B cell (primary cell): ENCODE measurements at regions not wholly inside any gene's neighbourhood (a gene's known extent, or its start where the extent isn't known, plus 50 kb on each side); places are given as distances from the start of the nearest gene placed in this dataset.

ENCODE experiments used
- ATAC-seq: fragments of 200-7000 bp; cut with Tn5 transposase; one replicate; pipeline ENCODE4 v1.10.0; 2021; ENCODE audit warnings: low read depth, mild to moderate bottlenecking, moderate number of reproducible peaks, moderate library complexity
- CTCF ChIA-PET: fragments of 350-600 bp; sonication (Branson Sonifier 250); formaldehyde crosslinking; loops from one replicate; lab custom pipeline; 2021; ENCODE audit warnings: antibody characterized with exemption, inconsistent platforms; lab: Charles Lee
- POLR2A ChIA-PET: fragments of 350-600 bp; sonication (Branson Sonifier 250); formaldehyde crosslinking; loops from one replicate; lab custom pipeline; 2021; ENCODE audit warnings: antibody characterized with exemption; lab: Charles Lee
- DNase-seq: peaks from one replicate; pipeline ENCODE4 v3.0.0; 2013
- H2AFZ ChIP-seq: 2 replicates; pipeline ENCODE4 v1.6.1; 2012; ENCODE audit warnings: mild to moderate bottlenecking, low read depth, low read length; ENCODE audit not compliant: insufficient read depth, poor library complexity, severe bottlenecking
- H3K27ac ChIP-seq, 2 donors: 1 replicate in 1 of 2; 2 replicates in 1 of 2; pipeline ENCODE4 v1.5.1; 2012 to 2013; ENCODE audit warnings: low read length in 2 of 2, mild to moderate bottlenecking in 2 of 2, moderate library complexity in 1 of 2
- H3K27me3 ChIP-seq, 4 experiments: fragments of 200-600 bp in 1 of 4; sonication (generic) in 1 of 4; replicated peaks in 1 of 4; 1 replicate in 2 of 4; 2 replicates in 2 of 4; pipeline versions ENCODE4 v1.6.1 to v1.7.0; 2013 to 2016; ENCODE audit warnings: low read length in 3 of 4, mild to moderate bottlenecking in 2 of 4, mixed read lengths in 1 of 4, moderate library complexity in 1 of 4; ENCODE audit not compliant: insufficient read depth in 4 of 4, control insufficient read depth in 3 of 4; ENCODE audit errors: control extremely low read depth in 1 of 4
- H3K36me3 ChIP-seq, 2 experiments: replicated peaks in 1 of 2; 1 replicate in 1 of 2; 2 replicates in 1 of 2; pipeline versions ENCODE4 v1.6.1 to v1.7.1; 2013; ENCODE audit warnings: low read length in 1 of 2; ENCODE audit not compliant: insufficient read depth in 2 of 2, control insufficient read depth in 1 of 2; ENCODE audit errors: control extremely low read depth in 1 of 2, extremely low read depth in 1 of 2
- H3K4me1 ChIP-seq, 2 donors: fragments of 200-600 bp in 1 of 2; sonication (generic) in 1 of 2; 1 replicate in 1 of 2; 2 replicates in 1 of 2; pipeline versions ENCODE4 v1.5.1 to v1.6.1; 2013 to 2017; ENCODE audit warnings: low read length in 2 of 2; ENCODE audit not compliant: control insufficient read depth in 2 of 2, insufficient read depth in 2 of 2
- H3K4me2 ChIP-seq: replicated peaks from 2 replicates; pipeline ENCODE3; 2012; ENCODE audit warnings: mild to moderate bottlenecking, low read depth, low read length; ENCODE audit not compliant: poor library complexity, severe bottlenecking
- H3K4me3 ChIP-seq, 5 experiments: fragments of 200-600 bp in 1 of 5; sonication (generic) in 1 of 5; 1 replicate in 3 of 5; 2 replicates in 2 of 5; pipeline versions ENCODE4 v1.5.1 to v1.7.0; 2011 to 2016; ENCODE audit warnings: low read length in 4 of 5, mild to moderate bottlenecking in 4 of 5, low read depth in 2 of 5, control low read depth in 1 of 5, moderate library complexity in 1 of 5; ENCODE audit not compliant: insufficient read depth in 1 of 5; ENCODE audit errors: control extremely low read depth in 1 of 5, extremely low read depth in 1 of 5
- H3K79me2 ChIP-seq: fragments of 200-600 bp; sonication (generic); one replicate; pipeline ENCODE4 v1.6.0; 2016; ENCODE audit warnings: low read length; ENCODE audit not compliant: control insufficient read depth, insufficient read depth
- H3K9ac ChIP-seq: fragments of 200-600 bp; sonication (generic); 2 replicates; pipeline ENCODE4 v1.6.1; 2017; ENCODE audit warnings: mild to moderate bottlenecking, low read length, moderate library complexity
- H3K9me3 ChIP-seq, 3 donors: one replicate each; pipeline versions ENCODE4 v1.6.1 to v1.7.1; 2013; ENCODE audit warnings: low read length in 2 of 3; ENCODE audit not compliant: control insufficient read depth in 2 of 3, insufficient read depth in 1 of 3; ENCODE audit errors: control extremely low read depth in 1 of 3
- H4K20me1 ChIP-seq: 2 replicates; pipeline ENCODE4 v1.6.0; 2012; ENCODE audit warnings: mild to moderate bottlenecking, low read length; ENCODE audit not compliant: insufficient read depth, control insufficient read depth, poor library complexity, severe bottlenecking
- H3K27ac Mint-ChIP-seq: one replicate; pipeline ENCODE4 v1.8.0; 2021; ENCODE audit warnings: mixed read lengths
- H3K27me3 Mint-ChIP-seq: one replicate; pipeline ENCODE4 v1.8.0; 2021; ENCODE audit warnings: mixed read lengths
- H3K4me1 Mint-ChIP-seq: one replicate; pipeline ENCODE4 v1.8.0; 2021; ENCODE audit warnings: mixed read lengths
- H3K4me3 Mint-ChIP-seq: one replicate; pipeline ENCODE4 v1.8.0; 2021; ENCODE audit warnings: mixed read lengths
- H3K9me3 Mint-ChIP-seq: one replicate; pipeline ENCODE4 v1.8.0; 2022; ENCODE audit warnings: mixed read lengths; ENCODE audit not compliant: insufficient read depth
- CTCF ChIP-seq: fragments of 200-600 bp; IDR thresholded peaks from one replicate; pipeline ENCODE4 v1.8.0; 2022; ENCODE audit warnings: antibody characterized with exemption, mild to moderate bottlenecking
- EZH2 ChIP-seq: IDR thresholded peaks from 2 replicates; pipeline ENCODE4 v1.6.1; 2012; ENCODE audit warnings: borderline replicate concordance, low read depth, mild to moderate bottlenecking, moderate library complexity, low read length; ENCODE audit not compliant: insufficient read depth, poor library complexity, severe bottlenecking
- WGBS: methylation state at CpG from one replicate; pipeline ENCODE4 v1.1.5; 2013; ENCODE audit warnings: missing lambda C conversion rate; ENCODE audit not compliant: insufficient coverage; 5-methylcytosine and 5-hydroxymethylcytosine counted together
- intact Hi-C: fragments of 100-400 bp; cut with micrococcal nuclease; formaldehyde crosslinking; loops from one replicate; pipeline ENCODE4 v1.10.0; 2022

- Histone ChIP-seq H3K9ac (no peak overlapping the region), H3K27ac (no peak overlapping the region), H2AFZ (no peak overlapping the region)
Measured at GRCh38 chr3:191869738-191870415, 408.9 kb downstream of the PYDC2 start.

GRCh38 chr3:191873736-191874135, 412.8 kb downstream of the PYDC2 start:
- intact Hi-C loops: no loop called here

More at GRCh38 chr3:191869738-191870415, 408.9 kb downstream of the PYDC2 start:
- H3K79me2 ChIP-seq: no peaks in the 10 kb centered on the region
- no peaks in the 10 kb centered on the region for H3K4me1 ChIP-seq
- H3K36me3 ChIP-seq: no peaks in the 10 kb centered on the region
- ChIA-PET CTCF (no interaction called here), POLR2A (no interaction called here)
- no peaks in the 10 kb centered on the region for H3K9me3 Mint-ChIP-seq
- no peaks in the 10 kb centered on the region for H3K27me3 ChIP-seq
- TF ChIP-seq CTCF (no peak), EZH2 (no peak)
- intact Hi-C loops: no loop called here
- ATAC-seq (no peak), DNase-seq (no peak)
- H3K4me2 ChIP-seq: no peak overlapping the region
- no peaks in the 10 kb centered on the region for H3K27me3 Mint-ChIP-seq
- H3K4me1 Mint-ChIP-seq: no peaks in the 10 kb centered on the region
- H3K9me3 ChIP-seq: no peaks in the 10 kb centered on the region
- 67% methylated on average over 1 of the region's 5 CpGs for WGBS
- no peak overlapping the region for H3K4me3 Mint-ChIP-seq
- no peak overlapping the region for H3K27ac Mint-ChIP-seq
- H4K20me1 ChIP-seq: no peaks in the 10 kb centered on the region
- no peak overlapping the region for H3K4me3 ChIP-seq

More at GRCh38 chr3:191873736-191874135, 412.8 kb downstream of the PYDC2 start:
- no peak for ATAC-seq
- no peaks in the 10 kb centered on the region for H3K4me1 ChIP-seq
- no peaks in the 10 kb centered on the region for H3K36me3 ChIP-seq
- Mint-ChIP-seq H3K4me1 (no peaks in the 10 kb centered on the region), H3K9me3 (no peaks in the 10 kb centered on the region), H3K27me3 (no peaks in the 10 kb centered on the region), H3K4me3 (no peak overlapping the region), H3K27ac (no peak overlapping the region)
- DNase-seq: no peak
- POLR2A ChIA-PET: no interaction called here
- H3K9ac ChIP-seq: no peak overlapping the region
- H3K27me3 ChIP-seq: no peaks in the 10 kb centered on the region
- no CpG with 5 or more reads among the region's 2 CpGs for WGBS
- no peak overlapping the region for H2AFZ ChIP-seq
- H3K4me3 ChIP-seq: no peak overlapping the region
- H3K27ac ChIP-seq: no peak overlapping the region
- no peak overlapping the region for H3K4me2 ChIP-seq
- no peak for TF ChIP-seq EZH2
- no peak for TF ChIP-seq CTCF
- no peaks in the 10 kb centered on the region for H3K9me3 ChIP-seq
- CTCF ChIA-PET: no interaction called here
- no peaks in the 10 kb centered on the region for H4K20me1 ChIP-seq
- H3K79me2 ChIP-seq: no peaks in the 10 kb centered on the region
